HCT116 (cell line): ENCODE measurements at regions not wholly inside any gene's neighbourhood (a gene's known extent, or its start where the extent isn't known, plus 50 kb on each side); places are given as distances from the start of the nearest gene placed in this dataset.

ENCODE experiments used
- ATAC-seq: fragments of 200-7000 bp; cut with Tn5 transposase; 2 replicates; pipeline ENCODE4 v1.9.1; 2020; ENCODE audit warnings: mild to moderate bottlenecking, moderate library complexity
- BruUV-seq: library from RNA; stranded (reverse); fragments of 400-500 nt; replicated peaks from 2 replicates; lab custom pipeline; 2021; lab: Mats Ljungman, UMichigan
- CTCF ChIA-PET: fragments of 300-600 bp; sonication (Branson Sonifier 250); formaldehyde crosslinking; loops from one replicate; lab custom pipeline; 2021; ENCODE audit warnings: antibody characterized with exemption; lab: Charles Lee
- POLR2A ChIA-PET: fragments of 300-600, 350-600 bp; sonication (Branson Sonifier 250); formaldehyde crosslinking; loops from one replicate; lab custom pipeline; 2021; ENCODE audit warnings: antibody characterized with exemption; lab: Charles Lee
- RAD21 ChIA-PET, 2 experiments: fragments of 300-600 bp; sonication (Branson Sonifier 250); formaldehyde crosslinking; loops; one replicate each; lab custom pipeline; 2023; ENCODE audit warnings: low total read pairs in 2 of 2; ENCODE audit not compliant: uncharacterized antibody in 2 of 2, unreplicated experiment in 2 of 2, low non-redundant PET in 1 of 2; lab: Charles Lee
- DNase-seq: peaks from one replicate; pipeline ENCODE4 v3.0.0-alpha.2; 2010; ENCODE audit warnings: low read depth, low spot score
- H2AFZ ChIP-seq: fragments of 200-600 bp; shearing (Covaris generic), sonication (generic); 2 replicates; pipeline ENCODE4 v1.6.1; 2017; ENCODE audit warnings: low read depth, mixed run types, mixed read lengths, antibody characterized with exemption, low read length; ENCODE audit not compliant: poor library complexity, severe bottlenecking
- H3K27ac ChIP-seq: 2 replicates; pipeline ENCODE4 v1.5.1; 2012; ENCODE audit warnings: low read depth, low read length
- H3K27me3 ChIP-seq: fragments of 200-600 bp; sonication (generic); 2 replicates; pipeline ENCODE4 v1.6.1; 2016; ENCODE audit warnings: mixed run types, low read length, mixed read lengths; ENCODE audit not compliant: insufficient read depth
- H3K36me3 ChIP-seq, 2 experiments: fragments of 200-500 bp in 1 of 2; fragments of 200-600 bp in 1 of 2; sonication (Bioruptor generic) in 1 of 2; sonication (generic) in 1 of 2; 2 replicates each; pipeline versions ENCODE4 v1.5.1 to v1.6.1; 2014 to 2016; ENCODE audit warnings: low read length in 2 of 2, inconsistent platforms in 1 of 2, mixed read lengths in 1 of 2, mixed run types in 1 of 2; ENCODE audit not compliant: insufficient read depth in 2 of 2, control insufficient read depth in 1 of 2
- H3K4me1 ChIP-seq, 2 experiments: fragments of 200-600 bp in 1 of 2; sonication (generic) in 1 of 2; 2 replicates each; pipeline versions ENCODE4 v1.5.1 to v1.6.1; 2012 to 2017; ENCODE audit warnings: low read length in 2 of 2, inconsistent platforms in 1 of 2, mild to moderate bottlenecking in 1 of 2, mixed read lengths in 1 of 2, mixed run types in 1 of 2, moderate library complexity in 1 of 2; ENCODE audit not compliant: insufficient read depth in 2 of 2, control insufficient read depth in 1 of 2
- H3K4me2 ChIP-seq: fragments of 200-600 bp; sonication (generic); 2 replicates; pipeline ENCODE4 v1.6.1; 2017; ENCODE audit warnings: mixed run types, low read length, mixed read lengths
- H3K4me3 ChIP-seq, 2 experiments: fragments of 200-600 bp in 1 of 2; sonication (generic) in 1 of 2; replicated peaks in 1 of 2; 2 replicates each; pipeline ENCODE4 v1.5.1; 2011 to 2016; ENCODE audit warnings: low read length in 2 of 2, control low read depth in 1 of 2, low read depth in 1 of 2, mild to moderate bottlenecking in 1 of 2, mixed read lengths in 1 of 2, mixed run types in 1 of 2
- H3K79me2 ChIP-seq: fragments of 200-600 bp; sonication (generic); 2 replicates; pipeline ENCODE4 v1.6.1; 2017; ENCODE audit warnings: mild to moderate bottlenecking, mixed run types, low read length, moderate library complexity, mixed read lengths; ENCODE audit not compliant: insufficient read depth
- H3K9ac ChIP-seq: fragments of 200-600 bp; sonication (generic); 2 replicates; pipeline ENCODE4 v1.6.1; 2016; ENCODE audit warnings: low read length, mixed read lengths
- H3K9me2 ChIP-seq: fragments of 200-600 bp; sonication (generic), shearing (Covaris generic); 2 replicates; pipeline ENCODE4 v1.6.1; 2017; ENCODE audit warnings: mixed run types, mild to moderate bottlenecking, moderate library complexity; ENCODE audit not compliant: insufficient read depth
- H3K9me3 ChIP-seq, 2 experiments: fragments of 200-500 bp in 1 of 2; fragments of 200-600 bp in 1 of 2; sonication (Bioruptor generic) in 1 of 2; sonication (generic) in 1 of 2; 2 replicates each; pipeline ENCODE4 v1.6.1; 2014 to 2017; ENCODE audit warnings: low read length in 2 of 2, mixed read lengths in 2 of 2, inconsistent platforms in 1 of 2, low read depth in 1 of 2, mild to moderate bottlenecking in 1 of 2, mixed run types in 1 of 2, moderate library complexity in 1 of 2; ENCODE audit not compliant: control insufficient read depth in 1 of 2, insufficient read depth in 1 of 2
- H4K20me1 ChIP-seq: fragments of 200-600 bp; sonication (generic), shearing (Covaris generic); 2 replicates; pipeline ENCODE4 v1.6.1; 2017; ENCODE audit warnings: mixed run types, mild to moderate bottlenecking, moderate library complexity; ENCODE audit not compliant: insufficient read depth
- CBX3 ChIP-seq: IDR thresholded peaks from 2 replicates; pipeline ENCODE4 v1.6.1; 2012; ENCODE audit warnings: low read depth
- CEBPB ChIP-seq: IDR thresholded peaks from 2 replicates; pipeline ENCODE4 v1.6.1; 2012; ENCODE audit warnings: low read depth
- CTCF ChIP-seq, 3 experiments: fragments of 200-600 bp in 1 of 3; sonication (generic) in 1 of 3; IDR thresholded peaks in 2 of 3; conservative IDR thresholded peaks in 1 of 3; 2 replicates each; pipeline ENCODE4 v1.5.1; 2012 to 2017; ENCODE audit warnings: low read depth in 2 of 3, low read length in 2 of 3, antibody characterized with exemption in 1 of 3, borderline replicate concordance in 1 of 3, control low read depth in 1 of 3, mild to moderate bottlenecking in 1 of 3, mixed read lengths in 1 of 3, mixed run types in 1 of 3, moderate library complexity in 1 of 3; ENCODE audit not compliant: insufficient read depth in 1 of 3
- EGR1 ChIP-seq: IDR thresholded peaks from 2 replicates; pipeline ENCODE4 v1.6.1; 2012; ENCODE audit warnings: low read depth
- EZH2 ChIP-seq: fragments of 200-600 bp; sonication (generic); IDR thresholded peaks from 2 replicates; pipeline ENCODE4 v1.6.1; 2017; ENCODE audit warnings: antibody characterized with exemption, mixed run types
- EZH2phosphoT487 ChIP-seq: fragments of 200-600 bp; IDR thresholded peaks from 2 replicates; pipeline ENCODE4 v1.6.1; 2018; ENCODE audit warnings: antibody characterized with exemption, borderline replicate concordance
- FOSL1 ChIP-seq: IDR thresholded peaks from 2 replicates; pipeline ENCODE4 v1.6.1; 2012; ENCODE audit warnings: low read depth
- JUND ChIP-seq: IDR thresholded peaks from 2 replicates; pipeline ENCODE4 v1.6.1; 2012
- MAX ChIP-seq: IDR thresholded peaks from 2 replicates; pipeline ENCODE4 v1.6.1; 2012
- POLR2A ChIP-seq: IDR thresholded peaks from 2 replicates; pipeline ENCODE4 v1.7.0; 2011; ENCODE audit warnings: borderline replicate concordance; ENCODE audit not compliant: insufficient read depth, insufficient read length; ENCODE audit errors: extremely low read depth
- POLR2AphosphoS5 ChIP-seq: IDR thresholded peaks from 2 replicates; pipeline ENCODE4 v1.6.1; 2011; ENCODE audit warnings: mild to moderate bottlenecking, low read depth, low read length, moderate library complexity
- RAD21 ChIP-seq: IDR thresholded peaks from 2 replicates; pipeline ENCODE4 v1.6.1; 2012; ENCODE audit warnings: low read depth, mild to moderate bottlenecking
- REST ChIP-seq: IDR thresholded peaks from 2 replicates; pipeline ENCODE4 v1.6.1; 2012; ENCODE audit warnings: low read depth
- SIN3A ChIP-seq: IDR thresholded peaks from 2 replicates; pipeline ENCODE4 v1.6.1; 2012; ENCODE audit warnings: low read depth
- SP1 ChIP-seq: IDR thresholded peaks from 2 replicates; pipeline ENCODE4 v1.6.1; 2012; ENCODE audit warnings: low read depth
- SRF ChIP-seq: IDR thresholded peaks from 2 replicates; pipeline ENCODE4 v1.6.1; 2012; ENCODE audit warnings: low read depth
- TCF7L2 ChIP-seq: IDR thresholded peaks from 2 replicates; pipeline ENCODE4 v1.7.0; 2011; ENCODE audit warnings: borderline replicate concordance, inconsistent platforms; ENCODE audit not compliant: insufficient read depth, insufficient read length; ENCODE audit errors: extremely low read depth
- YY1 ChIP-seq: IDR thresholded peaks from 2 replicates; pipeline ENCODE4 v1.6.1; 2011; ENCODE audit warnings: low read length, low read depth, moderate library complexity, mild to moderate bottlenecking; ENCODE audit not compliant: insufficient replicate concordance; ENCODE audit errors: extremely low read depth
- ZBTB33 ChIP-seq: IDR thresholded peaks from 2 replicates; pipeline ENCODE4 v1.6.1; 2011; ENCODE audit warnings: mild to moderate bottlenecking, low read length, moderate library complexity; ENCODE audit not compliant: insufficient replicate concordance; ENCODE audit errors: extremely low read depth
- ZFX ChIP-seq: fragments of 450-650 bp; IDR thresholded peaks from 2 replicates; pipeline ENCODE4 v1.6.1; 2017
- intact Hi-C: fragments of 100-400 bp; cut with micrococcal nuclease; formaldehyde crosslinking; loops from 2 replicates; pipeline ENCODE4 v1.10.0; 2022

- POLR2A ChIA-PET: no interaction called here
- Histone ChIP-seq H3K9me3 (no peaks in the 10 kb centered on the region), H3K9ac (no peak overlapping the region), H3K9me2 (no peaks in the 10 kb centered on the region), H3K36me3 (no peaks in the 10 kb centered on the region), H3K4me2 (no peak overlapping the region), H3K27me3 (no peaks in the 10 kb centered on the region), H3K4me3 (no peak overlapping the region), H3K4me1 (no peaks in the 10 kb centered on the region), H4K20me1 (no peaks in the 10 kb centered on the region), H3K79me2 (no peaks in the 10 kb centered on the region), H3K27ac (no peak overlapping the region), H2AFZ (no peak overlapping the region)
- no peak for ATAC-seq
- RAD21 ChIA-PET: no interaction called here
- no TSS peak for BruUV-seq
- TF ChIP-seq ZFX (no peak), EGR1 (no peak), EZH2 (no peak), SRF (no peak), YY1 (no peak), SIN3A (no peak), TCF7L2 (no peak), FOSL1 (no peak), JUND (no peak), SP1 (no peak), POLR2AphosphoS5 (no peak), RAD21 (no peak), MAX (no peak), POLR2A (no peak), CEBPB (no peak), ZBTB33 (no peak), EZH2phosphoT487 (no peak), CTCF (IDR thresholded peaks at IDR 0.05 in 2 of 3, conservative IDR thresholded peaks at IDR 0.05 in 1 of 3; ENCODE audit: borderline replicate concordance in 1 of 3, insufficient read depth in 1 of 3, low read depth in 2 of 3, low read length in 2 of 3) (no peak), REST (no peak), CBX3 (no peak)
- CTCF ChIA-PET: no interaction called here
- DNase-seq: no peak
- intact Hi-C loops: no loop called here
Observed at GRCh38 chr1:183711741-183712361, 58.7 kb upstream of the APOBEC4 start.
